HL-60 (cell line): ENCODE measurements at regions not wholly inside any gene's neighbourhood (a gene's known extent, or its start where the extent isn't known, plus 50 kb on each side); places are given as distances from the start of the nearest gene placed in this dataset.

Experiments
- POLR2AphosphoS5 ChIP-seq: IDR thresholded peaks from 2 replicates; pipeline ENCODE4 v1.6.1; 2012; ENCODE audit warnings: low read depth
- TF ChIP-seq, protein P1 (sequence below): IDR thresholded peaks from one replicate; pipeline ENCODE4 v1.5.1; 2011; ENCODE audit warnings: low read length, control low read depth, inconsistent platforms; ENCODE audit not compliant: insufficient read depth
- TF ChIP-seq, protein P2 (sequence below): IDR thresholded peaks from 2 replicates; pipeline ENCODE4 v1.6.1; 2012; ENCODE audit warnings: low read depth; ENCODE audit not compliant: insufficient replicate concordance

DNA sequence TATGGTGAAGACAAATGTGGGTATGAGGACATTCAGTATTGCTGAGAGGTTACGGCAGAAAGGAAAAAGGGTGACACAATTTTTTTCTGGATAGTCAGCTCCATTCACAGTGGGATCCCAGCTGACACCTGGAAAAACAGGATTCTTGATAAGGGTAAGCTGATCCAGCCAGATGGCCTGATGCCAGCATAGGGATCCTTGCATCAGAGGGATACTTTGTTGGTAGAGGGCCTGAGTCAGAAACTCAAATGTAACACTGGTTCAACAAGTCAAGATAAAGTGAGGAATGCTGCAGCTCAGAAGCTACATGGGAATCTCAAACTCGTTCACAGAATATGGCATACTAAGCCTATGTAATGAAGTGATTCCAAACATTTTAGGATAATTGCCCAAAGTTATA is 726.7 kb downstream of the C4orf33 start:
- TF ChIP-seq, protein P1, sequence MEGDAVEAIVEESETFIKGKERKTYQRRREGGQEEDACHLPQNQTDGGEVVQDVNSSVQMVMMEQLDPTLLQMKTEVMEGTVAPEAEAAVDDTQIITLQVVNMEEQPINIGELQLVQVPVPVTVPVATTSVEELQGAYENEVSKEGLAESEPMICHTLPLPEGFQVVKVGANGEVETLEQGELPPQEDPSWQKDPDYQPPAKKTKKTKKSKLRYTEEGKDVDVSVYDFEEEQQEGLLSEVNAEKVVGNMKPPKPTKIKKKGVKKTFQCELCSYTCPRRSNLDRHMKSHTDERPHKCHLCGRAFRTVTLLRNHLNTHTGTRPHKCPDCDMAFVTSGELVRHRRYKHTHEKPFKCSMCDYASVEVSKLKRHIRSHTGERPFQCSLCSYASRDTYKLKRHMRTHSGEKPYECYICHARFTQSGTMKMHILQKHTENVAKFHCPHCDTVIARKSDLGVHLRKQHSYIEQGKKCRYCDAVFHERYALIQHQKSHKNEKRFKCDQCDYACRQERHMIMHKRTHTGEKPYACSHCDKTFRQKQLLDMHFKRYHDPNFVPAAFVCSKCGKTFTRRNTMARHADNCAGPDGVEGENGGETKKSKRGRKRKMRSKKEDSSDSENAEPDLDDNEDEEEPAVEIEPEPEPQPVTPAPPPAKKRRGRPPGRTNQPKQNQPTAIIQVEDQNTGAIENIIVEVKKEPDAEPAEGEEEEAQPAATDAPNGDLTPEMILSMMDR = no peak
- no peak for TF ChIP-seq POLR2AphosphoS5
- TF ChIP-seq, protein P2, sequence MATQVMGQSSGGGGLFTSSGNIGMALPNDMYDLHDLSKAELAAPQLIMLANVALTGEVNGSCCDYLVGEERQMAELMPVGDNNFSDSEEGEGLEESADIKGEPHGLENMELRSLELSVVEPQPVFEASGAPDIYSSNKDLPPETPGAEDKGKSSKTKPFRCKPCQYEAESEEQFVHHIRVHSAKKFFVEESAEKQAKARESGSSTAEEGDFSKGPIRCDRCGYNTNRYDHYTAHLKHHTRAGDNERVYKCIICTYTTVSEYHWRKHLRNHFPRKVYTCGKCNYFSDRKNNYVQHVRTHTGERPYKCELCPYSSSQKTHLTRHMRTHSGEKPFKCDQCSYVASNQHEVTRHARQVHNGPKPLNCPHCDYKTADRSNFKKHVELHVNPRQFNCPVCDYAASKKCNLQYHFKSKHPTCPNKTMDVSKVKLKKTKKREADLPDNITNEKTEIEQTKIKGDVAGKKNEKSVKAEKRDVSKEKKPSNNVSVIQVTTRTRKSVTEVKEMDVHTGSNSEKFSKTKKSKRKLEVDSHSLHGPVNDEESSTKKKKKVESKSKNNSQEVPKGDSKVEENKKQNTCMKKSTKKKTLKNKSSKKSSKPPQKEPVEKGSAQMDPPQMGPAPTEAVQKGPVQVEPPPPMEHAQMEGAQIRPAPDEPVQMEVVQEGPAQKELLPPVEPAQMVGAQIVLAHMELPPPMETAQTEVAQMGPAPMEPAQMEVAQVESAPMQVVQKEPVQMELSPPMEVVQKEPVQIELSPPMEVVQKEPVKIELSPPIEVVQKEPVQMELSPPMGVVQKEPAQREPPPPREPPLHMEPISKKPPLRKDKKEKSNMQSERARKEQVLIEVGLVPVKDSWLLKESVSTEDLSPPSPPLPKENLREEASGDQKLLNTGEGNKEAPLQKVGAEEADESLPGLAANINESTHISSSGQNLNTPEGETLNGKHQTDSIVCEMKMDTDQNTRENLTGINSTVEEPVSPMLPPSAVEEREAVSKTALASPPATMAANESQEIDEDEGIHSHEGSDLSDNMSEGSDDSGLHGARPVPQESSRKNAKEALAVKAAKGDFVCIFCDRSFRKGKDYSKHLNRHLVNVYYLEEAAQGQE = no peak
